GM12878 (cell line): ENCODE measurements at regions not wholly inside any gene's neighbourhood (a gene's known extent, or its start where the extent isn't known, plus 50 kb on each side); places are given as distances from the start of the nearest gene placed in this dataset.

Experiments used
- ATAC-seq: fragments of 200-7000 bp; cut with Tn5 transposase; 3 replicates; pipeline ENCODE4 v1.9.1; 2020; ENCODE audit warnings: mild to moderate bottlenecking, moderate library complexity
- BruUV-seq: library from RNA; stranded (reverse); fragments of 400-500 nt; replicated peaks from 2 replicates; lab custom pipeline; 2021; lab: Mats Ljungman, UMichigan
- CTCF ChIA-PET: fragments of 300-600 bp; sonication (Branson Sonifier 250); formaldehyde crosslinking; extraction: SDS; loops from one replicate; lab custom pipeline; 2021; ENCODE audit warnings: inconsistent platforms; lab: Yijun Ruan, JAX
- POLR2A ChIA-PET: fragments of 350-600 bp; formaldehyde crosslinking; extraction: SDS; loops from one replicate; lab custom pipeline; 2021; ENCODE audit warnings: inconsistent platforms; lab: Charles Lee
- RAD21 ChIA-PET: fragments of 300-600 bp; sonication (Branson Sonifier 250); formaldehyde crosslinking; loops from one replicate; lab custom pipeline; 2023; ENCODE audit warnings: antibody characterized with exemption; ENCODE audit not compliant: unreplicated experiment; lab: Charles Lee
- SMC1A ChIA-PET: fragments of 300-600 bp; sonication (Branson Sonifier 250); formaldehyde crosslinking; loops from one replicate; lab custom pipeline; 2023; ENCODE audit not compliant: unreplicated experiment, uncharacterized antibody; lab: Charles Lee
- DNase-seq: peaks from one replicate; pipeline ENCODE4 v3.0.0-alpha.2; 2011; ENCODE audit warnings: low read depth, low spot score
- FAIRE-seq: peaks from 3 replicates; lab custom pipeline; 2011; peaks lifted over from hg19 to GRCh38; lab: Jason Lieb, UNC
- H2AFZ ChIP-seq: 2 replicates; pipeline ENCODE4 v1.6.0; 2011; ENCODE audit warnings: low read depth, low read length, control low read depth; ENCODE audit not compliant: control insufficient read depth
- H3K27ac ChIP-seq: 2 replicates; pipeline ENCODE4 v1.5.1; 2011; ENCODE audit warnings: control low read depth; ENCODE audit not compliant: control insufficient read depth, insufficient read depth
- H3K27me3 ChIP-seq, 2 experiments: replicated peaks in 1 of 2; 2 replicates each; pipeline versions ENCODE4 v1.6.0 to v1.6.1; 2011; ENCODE audit warnings: low read length in 1 of 2; ENCODE audit not compliant: control insufficient read depth in 2 of 2, insufficient read depth in 2 of 2
- H3K36me3 ChIP-seq, 2 experiments: 2 replicates each; pipeline ENCODE4 v1.5.1; 2011; ENCODE audit warnings: low read length in 1 of 2; ENCODE audit not compliant: control insufficient read depth in 2 of 2, insufficient read depth in 2 of 2
- H3K4me1 ChIP-seq: 2 replicates; pipeline ENCODE4 v1.6.1; 2011; ENCODE audit warnings: mild to moderate bottlenecking, low read length, moderate library complexity, mixed read lengths; ENCODE audit not compliant: control insufficient read depth, insufficient read depth
- H3K4me2 ChIP-seq: 2 replicates; pipeline ENCODE4 v1.6.0; 2011; ENCODE audit warnings: control low read depth; ENCODE audit not compliant: control insufficient read depth, insufficient read depth
- H3K4me3 ChIP-seq: fragments of 200-600 bp; sonication (generic); 2 replicates; pipeline ENCODE4 v1.5.1; 2016
- H3K79me2 ChIP-seq: 2 replicates; pipeline ENCODE4 v1.6.0; 2011; ENCODE audit warnings: low read length; ENCODE audit not compliant: control insufficient read depth, insufficient read depth
- H3K9ac ChIP-seq: 2 replicates; pipeline ENCODE4 v1.8.0; 2011; ENCODE audit warnings: low read length, control low read depth, mixed read lengths; ENCODE audit not compliant: control insufficient read depth, insufficient read depth
- H3K9me3 ChIP-seq: replicated peaks from 3 replicates; pipeline ENCODE4 v1.5.1; 2011; ENCODE audit warnings: mild to moderate bottlenecking, low read length; ENCODE audit not compliant: control insufficient read depth, insufficient read depth
- H4K20me1 ChIP-seq: 2 replicates; pipeline ENCODE4 v1.6.0; 2011; ENCODE audit not compliant: control insufficient read depth, insufficient read depth
- ATF2 ChIP-seq: IDR thresholded peaks from 2 replicates; pipeline ENCODE4 v1.6.1; 2012; ENCODE audit warnings: low read length, inconsistent platforms
- CBX5 ChIP-seq: sonication (generic); IDR thresholded peaks from 2 replicates; pipeline ENCODE4 v1.6.1; 2016; ENCODE audit warnings: low read depth, moderate library complexity, mild to moderate bottlenecking, inconsistent platforms
- E2F8 ChIP-seq: fragments of 450-650 bp; IDR thresholded peaks from 2 replicates; pipeline ENCODE4 v1.6.1; 2018; ENCODE audit warnings: mild to moderate bottlenecking, low read depth, moderate library complexity; ENCODE audit not compliant: partially characterized antibody
- KAT2A ChIP-seq: conservative IDR thresholded peaks from 2 replicates; pipeline ENCODE4 v1.6.1; 2011; ENCODE audit warnings: low read depth, low read length; ENCODE audit not compliant: control insufficient read depth
- POLR2A ChIP-seq: IDR thresholded peaks from 2 replicates; pipeline ENCODE4 v1.6.1; 2011; ENCODE audit warnings: low read depth, mild to moderate bottlenecking, low read length
- POU2F2 ChIP-seq: IDR thresholded peaks from 3 replicates; pipeline ENCODE4 v1.6.1; 2011; ENCODE audit warnings: low read depth, mild to moderate bottlenecking, low read length, borderline replicate concordance
- PRDM15 ChIP-seq: fragments of 450-650 bp; formaldehyde crosslinking; IDR thresholded peaks from 2 replicates; pipeline ENCODE4 v1.4.0; 2020; ENCODE audit warnings: mild to moderate bottlenecking, moderate library complexity
- RELA ChIP-seq: fragments of 450-650 bp; IDR thresholded peaks from 2 replicates; pipeline ENCODE4 v1.8.0; 2014; ENCODE audit warnings: borderline replicate concordance; ENCODE audit not compliant: partially characterized antibody
- TAF1 ChIP-seq: IDR thresholded peaks from 2 replicates; pipeline ENCODE4 v1.6.1; 2011; ENCODE audit warnings: mild to moderate bottlenecking, low read depth, low read length, borderline replicate concordance
- ZNF622 ChIP-seq: fragments of 450-650 bp; IDR thresholded peaks from 2 replicates; pipeline ENCODE4 v1.6.1; 2017; ENCODE audit warnings: mild to moderate bottlenecking, inconsistent platforms
- ZNF687 ChIP-seq: fragments of 450-650 bp; IDR thresholded peaks from 2 replicates; pipeline ENCODE4 v1.6.1; 2017; ENCODE audit warnings: mild to moderate bottlenecking, moderate library complexity
- WGBS: methylation state at CpG from one replicate; pipeline ENCODE4 v1.1.6; 2016; ENCODE audit warnings: low lambda C conversion rate; ENCODE audit not compliant: insufficient replicate concordance, insufficient coverage; ENCODE audit errors: missing lambda C conversion rate; 5-methylcytosine and 5-hydroxymethylcytosine counted together
- in situ Hi-C: fragments of 300-500 bp; cut with MboI; formaldehyde crosslinking; loops from 9 replicates; pipeline ENCODE4 v1.14.3; 2018; ENCODE audit warnings: mixed read lengths
- intact Hi-C: fragments of 100-400 bp; cut with micrococcal nuclease; formaldehyde crosslinking; loops from one replicate; pipeline ENCODE4 v1.14.2; 2022; ENCODE audit not compliant: unreplicated experiment

GRCh38 chr10:3339121-3339520, 166.5 kb upstream of the PITRM1 start:
- H4K20me1 ChIP-seq = no peaks in the 10 kb centered on the region
- ChIA-PET SMC1A (no interaction called here), CTCF (no interaction called here), RAD21 (no interaction called here), POLR2A (no interaction called here)
- H3K9me3 ChIP-seq = no peaks in the 10 kb centered on the region
- DNase-seq (no peak), FAIRE-seq (no peak), ATAC-seq (no peak)
- H3K36me3 ChIP-seq = no peaks in the 10 kb centered on the region
- H3K27ac ChIP-seq = no peak overlapping the region
- H3K4me2 ChIP-seq = no peak overlapping the region
- intact Hi-C loops = no loop called here
- no peak overlapping the region for H2AFZ ChIP-seq
- in situ Hi-C loops = no loop called here
- no peak overlapping the region for H3K9ac ChIP-seq
- peaks cover 0 to 1% of the 10 kb centered on the region in 2 experiments; a peak in 1 of 4 replicates for H3K27me3 ChIP-seq
- H3K79me2 ChIP-seq = no peaks in the 10 kb centered on the region
- H3K4me1 ChIP-seq = no peaks in the 10 kb centered on the region
- no TSS peak for BruUV-seq
- no peak overlapping the region for H3K4me3 ChIP-seq
- WGBS = 70% methylated on average over 7 of the region's 7 CpGs
- TF ChIP-seq POU2F2 = no peak
- no peak for TF ChIP-seq ZNF687
- no peak for TF ChIP-seq TAF1
- no peak for TF ChIP-seq ATF2
- TF ChIP-seq E2F8 = no peak
- TF ChIP-seq PRDM15 (CRISPR knock-in tag) = no peak
- no peak for TF ChIP-seq CBX5
- no peak for TF ChIP-seq KAT2A
- TF ChIP-seq ZNF622 = no peak
- TF ChIP-seq RELA = no peak
- TF ChIP-seq POLR2A = no peak
